HL-60/S4 (cell line): ENCODE measurements at regions not wholly inside any gene's neighbourhood (a gene's known extent, or its start where the extent isn't known, plus 50 kb on each side); places are given as distances from the start of the nearest gene placed in this dataset.

Experiments
- in situ Hi-C: fragments of 300-500 bp; cut with MboI; formaldehyde crosslinking; loops from 2 replicates; pipeline ENCODE4 v1.14.3; 2022; ENCODE audit warnings: low sequenced_read_pairs

GRCh38 chr13:40429706-40430545 lies 236.5 kb downstream of the FOXO1 start:
- in situ Hi-C loops: no loop called here

GRCh38 chr13:40432018-40432978 lies 234.1 kb downstream of the FOXO1 start:
- in situ Hi-C loops: no loop called here

- in situ Hi-C loops: no loop called here
Measured at GRCh38 chr13:40433001-40433400, 233.4 kb downstream of the FOXO1 start.

- in situ Hi-C loops: no loop called here
Measured at GRCh38 chr13:40433577-40433976, 232.9 kb downstream of the FOXO1 start.

- in situ Hi-C loops: no loop called here
Measured at GRCh38 chr13:40434516-40435397, 231.7 kb downstream of the FOXO1 start.

GRCh38 chr13:40438022-40438680 lies 228.3 kb downstream of the FOXO1 start:
- in situ Hi-C loops: no loop called here

GRCh38 chr13:40438999-40439797 lies 227.2 kb downstream of the FOXO1 start:
- in situ Hi-C loops: no loop called here

- in situ Hi-C loops: no loop called here
Measured at GRCh38 chr13:40439928-40440327, 226.5 kb downstream of the FOXO1 start.

- in situ Hi-C loops: no loop called here
Measured at GRCh38 chr13:40440990-40441820, 225.2 kb downstream of the FOXO1 start.

GRCh38 chr13:40442231-40442630 lies 224.2 kb downstream of the FOXO1 start:
- in situ Hi-C loops: no loop called here

- in situ Hi-C loops: no loop called here
Measured at GRCh38 chr13:40442826-40443225, 223.6 kb downstream of the FOXO1 start.

GRCh38 chr13:40444241-40444640 lies 222.2 kb downstream of the FOXO1 start:
- in situ Hi-C loops: no loop called here

- in situ Hi-C loops: no loop called here
Measured at GRCh38 chr13:40445557-40445990, 220.9 kb downstream of the FOXO1 start.

GRCh38 chr13:40446365-40446764 lies 220.1 kb downstream of the FOXO1 start:
- in situ Hi-C loops: no loop called here

- in situ Hi-C loops: no loop called here
Measured at GRCh38 chr13:40447857-40448256, 218.6 kb downstream of the FOXO1 start.

GRCh38 chr13:40452038-40452666 lies 214.3 kb downstream of the FOXO1 start:
- in situ Hi-C loops: no loop called here

GRCh38 chr13:40452741-40453334 lies 213.6 kb downstream of the FOXO1 start:
- in situ Hi-C loops: no loop called here
